ENCODE measurements at regions not wholly inside any gene's neighbourhood (a gene's known extent, or its start where the extent isn't known, plus 50 kb on each side); places are given as distances from the start of the nearest gene placed in this dataset.

- DNase-seq, result no peak
- H3K27ac Mint-ChIP-seq, result no peak overlapping the region
- no peaks in the 10 kb centered on the region for H3K9me3 Mint-ChIP-seq
- peaks cover 2% of the 10 kb centered on the region for H3K27me3 Mint-ChIP-seq
- H3K4me1 Mint-ChIP-seq (ENCODE audit: low read depth), result no peaks in the 10 kb centered on the region
- H3K4me3 Mint-ChIP-seq, result no peak overlapping the region
- no peaks in the 10 kb centered on the region for H3K36me3 Mint-ChIP-seq (ENCODE audit: low read depth)
Measured at GRCh38 chr22:49426618-49427266, 400.9 kb downstream of the BRD1 start.

- Mint-ChIP-seq H3K4me1 (ENCODE audit: low read depth) (no peaks in the 10 kb centered on the region), H3K27me3 (peaks cover 2% of the 10 kb centered on the region), H3K36me3 (ENCODE audit: low read depth) (no peaks in the 10 kb centered on the region), H3K27ac (no peak overlapping the region), H3K9me3 (peaks cover under 1% of the 10 kb centered on the region), H3K4me3 (no peak overlapping the region)
- DNase-seq, result no peak
Measured at GRCh38 chr22:49426098-49426497, 401.6 kb downstream of the BRD1 start.

- H3K36me3 Mint-ChIP-seq (ENCODE audit: low read depth), result no peaks in the 10 kb centered on the region
- H3K27me3 Mint-ChIP-seq, result peaks cover 5% of the 10 kb centered on the region
- no peak for DNase-seq
- H3K27ac Mint-ChIP-seq, result no peak overlapping the region
- H3K9me3 Mint-ChIP-seq, result peaks cover 6% of the 10 kb centered on the region
- H3K4me1 Mint-ChIP-seq (ENCODE audit: low read depth), result no peaks in the 10 kb centered on the region
- H3K4me3 Mint-ChIP-seq, result no peak overlapping the region
Measured at GRCh38 chr22:49425356-49425755, 402.3 kb downstream of the BRD1 start.

GRCh38 chr22:49424893-49425270, 402.8 kb downstream of the BRD1 start:
- H3K36me3 Mint-ChIP-seq (ENCODE audit: low read depth), result no peaks in the 10 kb centered on the region
- no peaks in the 10 kb centered on the region for H3K4me1 Mint-ChIP-seq (ENCODE audit: low read depth)
- H3K4me3 Mint-ChIP-seq, result no peak overlapping the region
- no peak for DNase-seq
- H3K9me3 Mint-ChIP-seq, result peaks cover 6% of the 10 kb centered on the region
- no peak overlapping the region for H3K27ac Mint-ChIP-seq
- peaks cover 5% of the 10 kb centered on the region for H3K27me3 Mint-ChIP-seq

- Mint-ChIP-seq H3K9me3 (peaks cover 6% of the 10 kb centered on the region), H3K4me3 (no peak overlapping the region), H3K4me1 (ENCODE audit: low read depth) (no peaks in the 10 kb centered on the region), H3K27me3 (peaks cover 8% of the 10 kb centered on the region), H3K36me3 (ENCODE audit: low read depth) (no peaks in the 10 kb centered on the region), H3K27ac (no peak overlapping the region)
- DNase-seq, result no peak
Measured at GRCh38 chr22:49423125-49423650, 404.5 kb downstream of the BRD1 start.

GRCh38 chr22:49422701-49423100, 405.0 kb downstream of the BRD1 start:
- Mint-ChIP-seq H3K27ac (no peak overlapping the region), H3K4me3 (no peak overlapping the region), H3K9me3 (peaks cover 6% of the 10 kb centered on the region), H3K4me1 (ENCODE audit: low read depth) (no peaks in the 10 kb centered on the region), H3K36me3 (ENCODE audit: low read depth) (no peaks in the 10 kb centered on the region), H3K27me3 (peaks cover 8% of the 10 kb centered on the region)
- DNase-seq, result no peak

GRCh38 chr22:49420651-49421050, 407.0 kb downstream of the BRD1 start:
- Mint-ChIP-seq H3K27me3 (peaks cover 8% of the 10 kb centered on the region), H3K4me3 (no peak overlapping the region), H3K9me3 (peaks cover 6% of the 10 kb centered on the region), H3K36me3 (ENCODE audit: low read depth) (no peaks in the 10 kb centered on the region), H3K4me1 (ENCODE audit: low read depth) (no peaks in the 10 kb centered on the region), H3K27ac (no peak overlapping the region)
- DNase-seq, result no peak

GRCh38 chr22:49419661-49420060, 408.0 kb downstream of the BRD1 start:
- H3K9me3 Mint-ChIP-seq, result peaks cover 6% of the 10 kb centered on the region
- H3K4me1 Mint-ChIP-seq (ENCODE audit: low read depth), result no peaks in the 10 kb centered on the region
- peaks cover 8% of the 10 kb centered on the region for H3K27me3 Mint-ChIP-seq
- no peak overlapping the region for H3K27ac Mint-ChIP-seq
- no peak for DNase-seq
- H3K4me3 Mint-ChIP-seq, result no peak overlapping the region
- H3K36me3 Mint-ChIP-seq (ENCODE audit: low read depth), result no peaks in the 10 kb centered on the region

- DNase-seq, result no peak
- H3K4me3 Mint-ChIP-seq, result no peak overlapping the region
- no peaks in the 10 kb centered on the region for H3K36me3 Mint-ChIP-seq (ENCODE audit: low read depth)
- H3K27me3 Mint-ChIP-seq, result peaks cover 8% of the 10 kb centered on the region
- H3K4me1 Mint-ChIP-seq (ENCODE audit: low read depth), result no peaks in the 10 kb centered on the region
- peaks cover 6% of the 10 kb centered on the region for H3K9me3 Mint-ChIP-seq
- H3K27ac Mint-ChIP-seq, result no peak overlapping the region
Measured at GRCh38 chr22:49418943-49419342, 408.7 kb downstream of the BRD1 start.

- Mint-ChIP-seq H3K4me1 (ENCODE audit: low read depth) (no peaks in the 10 kb centered on the region), H3K27me3 (peaks cover 8% of the 10 kb centered on the region), H3K36me3 (ENCODE audit: low read depth) (no peaks in the 10 kb centered on the region), H3K27ac (no peak overlapping the region), H3K9me3 (peaks cover 6% of the 10 kb centered on the region), H3K4me3 (no peak overlapping the region)
- DNase-seq, result no peak
Measured at GRCh38 chr22:49418341-49418894, 409.3 kb downstream of the BRD1 start.

- H3K4me1 Mint-ChIP-seq (ENCODE audit: low read depth), result no peaks in the 10 kb centered on the region
- H3K4me3 Mint-ChIP-seq, result no peak overlapping the region
- H3K27ac Mint-ChIP-seq, result no peak overlapping the region
- peaks cover 8% of the 10 kb centered on the region for H3K27me3 Mint-ChIP-seq
- H3K36me3 Mint-ChIP-seq (ENCODE audit: low read depth), result no peaks in the 10 kb centered on the region
- no peak for DNase-seq
- peaks cover 6% of the 10 kb centered on the region for H3K9me3 Mint-ChIP-seq
Measured at GRCh38 chr22:49417833-49418232, 409.8 kb downstream of the BRD1 start.

- no peak for DNase-seq
- H3K27me3 Mint-ChIP-seq, result peaks cover 5% of the 10 kb centered on the region
- no peaks in the 10 kb centered on the region for H3K36me3 Mint-ChIP-seq (ENCODE audit: low read depth)
- no peaks in the 10 kb centered on the region for H3K4me1 Mint-ChIP-seq (ENCODE audit: low read depth)
- no peak overlapping the region for H3K27ac Mint-ChIP-seq
- no peak overlapping the region for H3K4me3 Mint-ChIP-seq
- peaks cover 6% of the 10 kb centered on the region for H3K9me3 Mint-ChIP-seq
Measured at GRCh38 chr22:49417326-49417725, 410.3 kb downstream of the BRD1 start.

GRCh38 chr22:49415151-49415951, 412.3 kb downstream of the BRD1 start:
- Mint-ChIP-seq H3K36me3 (ENCODE audit: low read depth) (no peaks in the 10 kb centered on the region), H3K27ac (no peak overlapping the region), H3K4me3 (no peak overlapping the region), H3K9me3 (no peaks in the 10 kb centered on the region), H3K27me3 (peaks cover 6% of the 10 kb centered on the region), H3K4me1 (ENCODE audit: low read depth) (no peaks in the 10 kb centered on the region)
- no peak for DNase-seq

- Mint-ChIP-seq H3K9me3 (peaks cover 6% of the 10 kb centered on the region), H3K27me3 (peaks cover 12% of the 10 kb centered on the region), H3K36me3 (ENCODE audit: low read depth) (no peaks in the 10 kb centered on the region), H3K4me1 (ENCODE audit: low read depth) (no peaks in the 10 kb centered on the region), H3K27ac (no peak overlapping the region), H3K4me3 (no peak overlapping the region)
- no peak for DNase-seq
Measured at GRCh38 chr22:49413551-49413950, 414.1 kb downstream of the BRD1 start.

GRCh38 chr22:49413146-49413545, 414.5 kb downstream of the BRD1 start:
- H3K27me3 Mint-ChIP-seq, result peaks cover 14% of the 10 kb centered on the region
- DNase-seq, result no peak
- H3K27ac Mint-ChIP-seq, result no peak overlapping the region
- no peak overlapping the region for H3K4me3 Mint-ChIP-seq
- H3K9me3 Mint-ChIP-seq, result peaks cover 6% of the 10 kb centered on the region
- no peaks in the 10 kb centered on the region for H3K36me3 Mint-ChIP-seq (ENCODE audit: low read depth)
- H3K4me1 Mint-ChIP-seq (ENCODE audit: low read depth), result no peaks in the 10 kb centered on the region

Measured in activated T-cell treated with anti-CD3 and anti-CD28 coated beads, Interleukin-2, amount 50 U/mL, for 24 hours (primary cell).